ENCODE measurements at regions not wholly inside any gene's neighbourhood (a gene's known extent, or its start where the extent isn't known, plus 50 kb on each side); places are given as distances from the start of the nearest gene placed in this dataset.

- TF ChIP-seq CTCF (IDR thresholded peaks at IDR 0.05) (no peak), POLR2A (IDR thresholded peaks at IDR 0.05) (no peak)
Measured at GRCh38 chr4:106587558-106587957, 219.0 kb upstream of the GIMD1 start.
